PC-9 (cell line): ENCODE measurements at regions not wholly inside any gene's neighbourhood (a gene's known extent, or its start where the extent isn't known, plus 50 kb on each side); places are given as distances from the start of the nearest gene placed in this dataset.

Experiments used
- BruUV-seq: library from RNA; stranded (reverse); fragments of 400-500 nt; replicated peaks from 2 replicates; lab custom pipeline; 2021; lab: Mats Ljungman, UMichigan
- CTCF ChIA-PET: fragments of 300-600 bp; sonication (Branson Sonifier 250); formaldehyde crosslinking; loops from one replicate; lab custom pipeline; 2022; ENCODE audit warnings: antibody characterized with exemption; lab: Charles Lee
- POLR2A ChIA-PET: fragments of 300-600 bp; sonication (Branson Sonifier 250); formaldehyde crosslinking; loops from one replicate; lab custom pipeline; 2022; ENCODE audit warnings: antibody characterized with exemption; ENCODE audit not compliant: unreplicated experiment; lab: Charles Lee
- DNase-seq, 2 experiments: peaks; one replicate each; pipeline versions ENCODE4 v3.0.0 to v3.0.0-alpha.2; 2015 to 2022; ENCODE audit warnings: mixed read lengths in 1 of 2
- H2AFZ ChIP-seq: fragments of 200-600 bp; sonication (generic); 2 replicates; pipeline ENCODE4 v1.8.1; 2017; ENCODE audit warnings: antibody characterized with exemption
- H3F3A ChIP-seq: fragments of 200-600 bp; sonication (generic); 2 replicates; pipeline ENCODE4 v1.8.1; 2017; ENCODE audit warnings: antibody characterized with exemption, mild to moderate bottlenecking, low read depth; ENCODE audit not compliant: insufficient read depth
- H3K27ac ChIP-seq: fragments of 200-600 bp; sonication (generic); 2 replicates; pipeline ENCODE4 v1.6.1; 2016; ENCODE audit warnings: mixed run types
- H3K27me3 ChIP-seq: fragments of 200-600 bp; sonication (generic); 2 replicates; pipeline ENCODE4 v1.6.1; 2016; ENCODE audit warnings: low read depth, mixed run types; ENCODE audit not compliant: insufficient read depth
- H3K36me3 ChIP-seq: fragments of 200-600 bp; sonication (generic); 2 replicates; pipeline ENCODE4 v1.6.1; 2016; ENCODE audit warnings: low read depth, mixed run types
- H3K4me1 ChIP-seq: fragments of 200-600 bp; sonication (generic); replicated peaks from 2 replicates; pipeline ENCODE4 v1.6.1; 2016; ENCODE audit warnings: mixed run types; ENCODE audit not compliant: insufficient read depth
- H3K4me2 ChIP-seq: fragments of 200-600 bp; sonication (generic); 2 replicates; pipeline ENCODE4 v1.6.1; 2017; ENCODE audit warnings: mixed run types
- H3K4me3 ChIP-seq: fragments of 200-600 bp; sonication (generic); 2 replicates; pipeline ENCODE4 v1.6.1; 2016; ENCODE audit warnings: mixed run types
- H3K79me2 ChIP-seq: fragments of 200-600 bp; sonication (generic); 2 replicates; pipeline ENCODE4 v1.6.1; 2017; ENCODE audit warnings: low read depth, mixed run types
- H3K9me2 ChIP-seq: fragments of 200-600 bp; sonication (generic); 2 replicates; pipeline ENCODE4 v1.8.1; 2017; ENCODE audit warnings: mild to moderate bottlenecking; ENCODE audit not compliant: insufficient read depth
- H3K9me3 ChIP-seq: fragments of 200-600 bp; sonication (generic); 2 replicates; pipeline ENCODE4 v1.8.1; 2016; ENCODE audit warnings: low read depth; ENCODE audit not compliant: insufficient read depth
- H4K20me1 ChIP-seq: fragments of 200-600 bp; sonication (generic); 2 replicates; pipeline ENCODE4 v1.8.1; 2017; ENCODE audit not compliant: insufficient read depth
- CTCF ChIP-seq: fragments of 200-600 bp; sonication (generic); conservative IDR thresholded peaks from 2 replicates; pipeline ENCODE4 v1.6.1; 2017; ENCODE audit warnings: mixed run types, antibody characterized with exemption, mild to moderate bottlenecking, moderate library complexity
- EZH2 ChIP-seq: fragments of 200-600 bp; sonication (generic); IDR thresholded peaks from 2 replicates; pipeline ENCODE4 v1.8.0; 2017; ENCODE audit warnings: antibody characterized with exemption, low read depth
- intact Hi-C: fragments of 100-400 bp; cut with micrococcal nuclease; formaldehyde crosslinking; loops from one replicate; pipeline ENCODE4 v1.10.0; 2022; ENCODE audit not compliant: unreplicated experiment

GRCh38 chr19:31612873-31613272 is 263.6 kb upstream of the TSHZ3 start:
- TF ChIP-seq EZH2 = no peak
- TF ChIP-seq CTCF = no peak
- no peak for DNase-seq
- intact Hi-C loops = no loop called here
- Histone ChIP-seq H3K27me3 (peaks cover 39% of the 10 kb centered on the region), H4K20me1 (no peaks in the 10 kb centered on the region), H3K4me2 (no peak overlapping the region), H3K9me3 (no peaks in the 10 kb centered on the region), H3K27ac (no peak overlapping the region), H3K36me3 (no peaks in the 10 kb centered on the region), H3K4me1 (no peaks in the 10 kb centered on the region), H3K79me2 (no peaks in the 10 kb centered on the region), H3F3A (no peaks in the 10 kb centered on the region), H3K4me3 (no peak overlapping the region), H2AFZ (no peak overlapping the region), H3K9me2 (no peaks in the 10 kb centered on the region)
- CTCF ChIA-PET = no interaction called here
- POLR2A ChIA-PET = interaction anchor here (0.9 kb wide), 1 partner anchor 22 kb away, joined by 6 read pairs; no protein-coding TSS in a partner anchor
- BruUV-seq = no TSS peak

GRCh38 chr19:31613683-31614219 is 264.5 kb upstream of the TSHZ3 start:
- CTCF ChIA-PET = interaction anchor here (0.6 kb wide), 1 partner anchor 33 kb away, joined by 6 read pairs; no protein-coding TSS in a partner anchor
- DNase-seq = no peak

GRCh38 chr19:31616031-31616430 is 266.8 kb upstream of the TSHZ3 start:
- Histone ChIP-seq H3K79me2 (no peaks in the 10 kb centered on the region), H3K4me2 (no peak overlapping the region), H3K27ac (no peak overlapping the region), H3F3A (no peaks in the 10 kb centered on the region), H3K9me3 (no peaks in the 10 kb centered on the region), H4K20me1 (no peaks in the 10 kb centered on the region), H3K4me1 (no peaks in the 10 kb centered on the region), H3K4me3 (no peak overlapping the region), H3K27me3 (peaks cover 32% of the 10 kb centered on the region), H3K9me2 (no peaks in the 10 kb centered on the region), H3K36me3 (no peaks in the 10 kb centered on the region), H2AFZ (no peak overlapping the region)
- TF ChIP-seq CTCF (no peak), EZH2 (no peak)
- ChIA-PET POLR2A (no interaction called here), CTCF (no interaction called here)
- BruUV-seq = no TSS peak
- intact Hi-C loops = no loop called here
- DNase-seq = no peak

More at GRCh38 chr19:31613683-31614219, 264.5 kb upstream of the TSHZ3 start:
- H3K27ac ChIP-seq = no peak overlapping the region
- H3K9me3 ChIP-seq = no peaks in the 10 kb centered on the region
- H3K27me3 ChIP-seq = peaks cover 39% of the 10 kb centered on the region
- no TSS peak for BruUV-seq
- intact Hi-C loops = no loop called here
- TF ChIP-seq CTCF (no peak), EZH2 (no peak)
- POLR2A ChIA-PET = interaction anchor here (0.9 kb wide), 1 partner anchor 21 kb away, joined by 6 read pairs; no protein-coding TSS in a partner anchor
- H3K36me3 ChIP-seq = no peaks in the 10 kb centered on the region
- H3F3A ChIP-seq = no peaks in the 10 kb centered on the region
- no peak overlapping the region for H3K4me2 ChIP-seq
- H3K4me1 ChIP-seq = no peaks in the 10 kb centered on the region
- H4K20me1 ChIP-seq = no peaks in the 10 kb centered on the region
- H2AFZ ChIP-seq = no peak overlapping the region
- H3K4me3 ChIP-seq = no peak overlapping the region
- no peaks in the 10 kb centered on the region for H3K79me2 ChIP-seq
- H3K9me2 ChIP-seq = no peaks in the 10 kb centered on the region
